ENCODE measurements at regions not wholly inside any gene's neighbourhood (a gene's known extent, or its start where the extent isn't known, plus 50 kb on each side); places are given as distances from the start of the nearest gene placed in this dataset.

GRCh38 chr11:116329354-116330090, 443.3 kb downstream of the BUD13 start:
- no peak for TF ChIP-seq CTCF (IDR thresholded peaks at IDR 0.05)
- TF ChIP-seq POLR2A (IDR thresholded peaks at IDR 0.05), result no peak
- TF ChIP-seq POLR2AphosphoS5 (IDR thresholded peaks at IDR 0.05), result no peak
